ENCODE measurements at regions not wholly inside any gene's neighbourhood (a gene's known extent, or its start where the extent isn't known, plus 50 kb on each side); places are given as distances from the start of the nearest gene placed in this dataset.

DNA sequence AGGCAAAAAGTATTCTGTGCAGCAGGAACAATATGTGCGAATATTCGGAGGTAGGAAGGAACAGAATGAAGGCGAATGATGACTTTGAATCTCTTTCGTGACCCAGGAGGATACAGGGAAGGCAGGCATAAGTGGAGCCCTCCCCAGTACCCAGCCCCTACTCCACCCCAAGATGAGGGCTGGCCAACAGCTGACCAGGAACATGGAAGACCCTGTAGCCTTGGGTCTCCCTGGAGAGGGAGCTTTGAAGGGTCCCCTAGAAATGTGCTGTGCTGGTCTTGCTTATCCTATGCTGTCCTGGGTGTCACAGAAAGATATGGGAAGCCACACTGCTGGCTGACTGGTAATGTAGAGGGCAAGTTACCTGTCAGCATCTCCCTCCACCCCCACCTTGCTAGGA lies 113.7 kb upstream of the NCAM1 start:
- H3K4me3 ChIP-seq (ENCODE audit: low read depth in 1 of 3, low read length in 3 of 3), result no peak overlapping the region
- no peaks in the 10 kb centered on the region for H3K36me3 ChIP-seq (ENCODE audit: control insufficient read depth in 4 of 4, insufficient read depth in 3 of 4, low read depth in 1 of 4, low read length in 3 of 4)
- peaks cover 0 to 10% (median 0%) of the 10 kb centered on the region in 4 donors for H3K27me3 ChIP-seq (ENCODE audit: control insufficient read depth in 4 of 4, insufficient read depth in 4 of 4, low read length in 3 of 4)
- TF ChIP-seq RAD21 (IDR thresholded peaks at IDR 0.05), result no peak
- no peak for TF ChIP-seq NR2F2 (IDR thresholded peaks at IDR 0.05)
- no peak for TF ChIP-seq FOXA2 (IDR thresholded peaks at IDR 0.05)
- TF ChIP-seq, protein P1, sequence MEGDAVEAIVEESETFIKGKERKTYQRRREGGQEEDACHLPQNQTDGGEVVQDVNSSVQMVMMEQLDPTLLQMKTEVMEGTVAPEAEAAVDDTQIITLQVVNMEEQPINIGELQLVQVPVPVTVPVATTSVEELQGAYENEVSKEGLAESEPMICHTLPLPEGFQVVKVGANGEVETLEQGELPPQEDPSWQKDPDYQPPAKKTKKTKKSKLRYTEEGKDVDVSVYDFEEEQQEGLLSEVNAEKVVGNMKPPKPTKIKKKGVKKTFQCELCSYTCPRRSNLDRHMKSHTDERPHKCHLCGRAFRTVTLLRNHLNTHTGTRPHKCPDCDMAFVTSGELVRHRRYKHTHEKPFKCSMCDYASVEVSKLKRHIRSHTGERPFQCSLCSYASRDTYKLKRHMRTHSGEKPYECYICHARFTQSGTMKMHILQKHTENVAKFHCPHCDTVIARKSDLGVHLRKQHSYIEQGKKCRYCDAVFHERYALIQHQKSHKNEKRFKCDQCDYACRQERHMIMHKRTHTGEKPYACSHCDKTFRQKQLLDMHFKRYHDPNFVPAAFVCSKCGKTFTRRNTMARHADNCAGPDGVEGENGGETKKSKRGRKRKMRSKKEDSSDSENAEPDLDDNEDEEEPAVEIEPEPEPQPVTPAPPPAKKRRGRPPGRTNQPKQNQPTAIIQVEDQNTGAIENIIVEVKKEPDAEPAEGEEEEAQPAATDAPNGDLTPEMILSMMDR (IDR thresholded peaks at IDR 0.05; ENCODE audit: low read depth, low read length, missing input control), result no peak
- no peak for TF ChIP-seq TAF1 (conservative IDR thresholded peaks at IDR 0.05)
- TF ChIP-seq, protein P2, sequence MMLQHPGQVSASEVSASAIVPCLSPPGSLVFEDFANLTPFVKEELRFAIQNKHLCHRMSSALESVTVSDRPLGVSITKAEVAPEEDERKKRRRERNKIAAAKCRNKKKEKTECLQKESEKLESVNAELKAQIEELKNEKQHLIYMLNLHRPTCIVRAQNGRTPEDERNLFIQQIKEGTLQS (IDR thresholded peaks at IDR 0.05), result no peak
- TF ChIP-seq HNF4A (conservative IDR thresholded peaks at IDR 0.05), result no peak
- TF ChIP-seq RXRA (IDR thresholded peaks at IDR 0.05), result no peak
- TF ChIP-seq FOXA1 (IDR thresholded peaks at IDR 0.05), result no peak
- no peak for TF ChIP-seq MAX (IDR thresholded peaks at IDR 0.05)
- TF ChIP-seq YY1 (IDR thresholded peaks at IDR 0.05), result no peak
- TF ChIP-seq EGR1 (IDR thresholded peaks at IDR 0.05; ENCODE audit: low read depth in 2 of 2), result no peak
- no peak for TF ChIP-seq JUND (IDR thresholded peaks at IDR 0.05)
- 87% methylated on average over 4 of the region's 4 CpGs for WGBS
- no peaks in the 10 kb centered on the region for H3K9me3 ChIP-seq (ENCODE audit: control insufficient read depth in 4 of 4, low read length in 3 of 4)
- H3K27ac ChIP-seq (ENCODE audit: low read depth in 1 of 2, low read length in 2 of 2), result no peak overlapping the region
- H3K4me1 ChIP-seq (ENCODE audit: control insufficient read depth in 4 of 4, insufficient read depth in 4 of 4, low read length in 3 of 4), result no peaks in the 10 kb centered on the region
- no peak overlapping the region for H3K9ac ChIP-seq (ENCODE audit: low read depth in 1 of 2, low read length in 2 of 2)
- no peak for DNase-seq (ENCODE audit: low spot score)

DNA sequence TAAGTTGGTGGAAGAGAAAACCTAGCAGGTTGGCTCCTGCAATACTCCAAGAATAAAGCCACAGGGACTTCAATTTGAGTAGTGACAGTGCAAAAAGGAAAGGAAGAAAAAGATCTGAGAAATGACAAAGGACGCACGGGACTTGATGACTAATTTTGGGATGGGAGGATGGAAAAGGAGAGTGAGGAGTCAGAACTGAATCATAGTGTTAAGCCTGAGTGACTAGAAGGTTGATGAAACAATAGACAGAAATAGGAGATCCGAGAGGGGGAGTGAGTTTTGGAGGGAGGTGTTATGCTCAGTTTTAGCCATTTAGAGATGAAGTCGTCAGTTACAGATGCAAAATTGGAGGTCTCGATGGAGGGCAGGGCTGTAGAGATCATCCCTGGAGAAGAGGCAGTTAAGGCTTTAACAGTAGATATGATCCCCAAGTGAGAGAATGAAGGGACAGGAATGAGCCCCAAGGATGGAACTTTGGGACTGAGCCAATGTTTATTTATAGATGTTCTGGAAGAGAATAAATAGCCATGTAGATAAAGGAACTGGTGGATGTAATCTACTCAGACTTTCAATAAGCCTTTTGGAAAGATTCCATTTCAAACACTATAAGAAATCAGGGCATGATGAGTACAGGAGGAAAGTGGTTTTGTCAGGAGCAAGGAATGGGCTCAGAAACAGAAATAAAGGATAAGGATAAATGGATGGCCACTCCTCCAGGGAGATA lies 108.9 kb upstream of the NCAM1 start:
- TF ChIP-seq RAD21 (IDR thresholded peaks at IDR 0.05) (no peak), FOXA1 (IDR thresholded peaks at IDR 0.05) (no peak), TAF1 (conservative IDR thresholded peaks at IDR 0.05) (no peak), REST (IDR thresholded peaks at IDR 0.05) (no peak), GABPA (IDR thresholded peaks at IDR 0.05 in 1 of 2, conservative IDR thresholded peaks at IDR 0.05 in 1 of 2) (no peak), FOXA2 (IDR thresholded peaks at IDR 0.05) (no peak), SP1 (IDR thresholded peaks at IDR 0.05) (no peak), ZBTB33 (IDR thresholded peaks at IDR 0.05) (no peak), MAX (IDR thresholded peaks at IDR 0.05) (no peak), HNF4G (IDR thresholded peaks at IDR 0.05) (no peak), JUND (IDR thresholded peaks at IDR 0.05) (no peak), YY1 (IDR thresholded peaks at IDR 0.05) (no peak)
- TF ChIP-seq, protein P2 (IDR thresholded peaks at IDR 0.05), result no peak
- TF ChIP-seq, protein P1 (IDR thresholded peaks at IDR 0.05; ENCODE audit: low read depth, low read length, missing input control), result no peak
- WGBS, result 78% methylated on average over 5 of the region's 5 CpGs
- no peak overlapping the region for H3K4me3 ChIP-seq (ENCODE audit: low read depth in 1 of 3, low read length in 3 of 3)

More for the DNA sequence above, 108.9 kb upstream of the NCAM1 start:
- Histone ChIP-seq H3K27me3 (ENCODE audit: control insufficient read depth in 4 of 4, insufficient read depth in 4 of 4, low read length in 3 of 4) (peaks cover 0 to 11% (median 0%) of the 10 kb centered on the region in 4 donors), H3K9me3 (ENCODE audit: control insufficient read depth in 4 of 4, low read length in 3 of 4) (no peaks in the 10 kb centered on the region), H3K4me1 (ENCODE audit: control insufficient read depth in 4 of 4, insufficient read depth in 4 of 4, low read length in 3 of 4) (no peaks in the 10 kb centered on the region), H3K36me3 (ENCODE audit: control insufficient read depth in 4 of 4, insufficient read depth in 3 of 4, low read depth in 1 of 4, low read length in 3 of 4) (no peaks in the 10 kb centered on the region), H3K9ac (ENCODE audit: low read depth in 1 of 2, low read length in 2 of 2) (no peak overlapping the region), H3K27ac (ENCODE audit: low read depth in 1 of 2, low read length in 2 of 2) (no peak overlapping the region)
- DNase-seq (ENCODE audit: low spot score), result no peak

All from liver (tissue), 8 donors.